Vagina (tissue), 2 donors: ENCODE measurements at regions not wholly inside any gene's neighbourhood (a gene's known extent, or its start where the extent isn't known, plus 50 kb on each side); places are given as distances from the start of the nearest gene placed in this dataset.

Source experiments
- POLR2A ChIP-seq, 2 donors: fragments of 450-650 bp; IDR thresholded peaks; one replicate each; pipeline ENCODE4 v1.6.1; 2017; ENCODE audit warnings: antibody characterized with exemption in 2 of 2, mild to moderate bottlenecking in 2 of 2, moderate library complexity in 2 of 2
- POLR2AphosphoS5 ChIP-seq, 2 donors: sonication (generic); formaldehyde crosslinking; IDR thresholded peaks; one replicate each; pipeline ENCODE4 v1.9.0; 2017; ENCODE audit warnings: antibody characterized with exemption in 2 of 2, mild to moderate bottlenecking in 2 of 2, low read depth in 1 of 2; ENCODE audit not compliant: insufficient read depth in 1 of 2
- TF ChIP-seq, protein P1 (sequence below), 3 experiments: fragments of 450-650 bp in 2 of 3; fragments of 200-600 bp in 1 of 3; sonication (generic) in 1 of 3; IDR thresholded peaks; one replicate each; pipeline ENCODE4 v1.5.1; 2017 to 2019; ENCODE audit warnings: antibody characterized with exemption in 3 of 3, mild to moderate bottlenecking in 2 of 3, moderate library complexity in 2 of 3

DNA sequence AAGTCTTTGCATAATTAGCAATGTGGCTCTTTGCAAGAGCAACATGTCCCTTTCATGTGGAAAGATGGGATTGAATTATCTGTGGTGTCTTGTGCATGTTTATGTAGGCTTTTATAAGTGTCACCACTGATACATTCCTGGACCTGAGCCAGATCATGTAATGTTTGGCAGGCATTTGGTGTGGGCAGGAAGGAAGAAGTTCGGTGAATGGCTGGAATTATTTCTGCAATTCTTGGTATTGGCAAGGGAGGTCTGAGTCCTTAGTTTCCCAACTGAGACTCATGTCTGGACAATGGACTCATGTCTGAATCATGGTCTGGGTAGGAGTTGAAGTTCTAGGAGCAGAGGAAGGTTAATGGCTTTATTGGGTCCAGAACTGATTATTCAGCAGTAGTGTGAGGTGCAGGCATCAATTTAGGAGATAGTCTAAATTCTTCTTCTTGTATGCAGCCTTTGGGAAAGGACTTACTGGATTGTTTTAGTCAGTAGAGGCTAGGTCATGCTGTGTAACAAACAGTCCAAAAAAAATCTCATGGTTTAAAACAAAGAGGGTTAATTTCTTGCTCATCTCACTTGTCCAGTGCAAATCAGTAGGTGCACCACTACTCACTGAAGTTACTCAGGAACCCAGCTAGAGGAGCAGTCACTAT lies 186.5 kb upstream of the LHX5 start:
- TF ChIP-seq, protein P1, sequence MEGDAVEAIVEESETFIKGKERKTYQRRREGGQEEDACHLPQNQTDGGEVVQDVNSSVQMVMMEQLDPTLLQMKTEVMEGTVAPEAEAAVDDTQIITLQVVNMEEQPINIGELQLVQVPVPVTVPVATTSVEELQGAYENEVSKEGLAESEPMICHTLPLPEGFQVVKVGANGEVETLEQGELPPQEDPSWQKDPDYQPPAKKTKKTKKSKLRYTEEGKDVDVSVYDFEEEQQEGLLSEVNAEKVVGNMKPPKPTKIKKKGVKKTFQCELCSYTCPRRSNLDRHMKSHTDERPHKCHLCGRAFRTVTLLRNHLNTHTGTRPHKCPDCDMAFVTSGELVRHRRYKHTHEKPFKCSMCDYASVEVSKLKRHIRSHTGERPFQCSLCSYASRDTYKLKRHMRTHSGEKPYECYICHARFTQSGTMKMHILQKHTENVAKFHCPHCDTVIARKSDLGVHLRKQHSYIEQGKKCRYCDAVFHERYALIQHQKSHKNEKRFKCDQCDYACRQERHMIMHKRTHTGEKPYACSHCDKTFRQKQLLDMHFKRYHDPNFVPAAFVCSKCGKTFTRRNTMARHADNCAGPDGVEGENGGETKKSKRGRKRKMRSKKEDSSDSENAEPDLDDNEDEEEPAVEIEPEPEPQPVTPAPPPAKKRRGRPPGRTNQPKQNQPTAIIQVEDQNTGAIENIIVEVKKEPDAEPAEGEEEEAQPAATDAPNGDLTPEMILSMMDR (IDR thresholded peaks at IDR 0.05), result no peak
- TF ChIP-seq POLR2A (IDR thresholded peaks at IDR 0.05) (no peak), POLR2AphosphoS5 (IDR thresholded peaks at IDR 0.05; ENCODE audit: insufficient read depth in 1 of 2, low read depth in 1 of 2) (no peak)
